GM21528 (cell line): ENCODE measurements at regions not wholly inside any gene's neighbourhood (a gene's known extent, or its start where the extent isn't known, plus 50 kb on each side); places are given as distances from the start of the nearest gene placed in this dataset.
"Not testable (repeated sequence)": the region's sequence is repeated elsewhere in the genome, so short reads cannot be mapped to it uniquely, and the experiment has no call there.

ENCODE experiments used
- ATAC-seq: cut with Tn5 transposase; IDR thresholded peaks from one replicate; pipeline ENCODE4 v1.9.1; 2021; ENCODE audit warnings: mild to moderate bottlenecking, moderate library complexity; ENCODE audit not compliant: unreplicated experiment, low FRiP score

DNA sequence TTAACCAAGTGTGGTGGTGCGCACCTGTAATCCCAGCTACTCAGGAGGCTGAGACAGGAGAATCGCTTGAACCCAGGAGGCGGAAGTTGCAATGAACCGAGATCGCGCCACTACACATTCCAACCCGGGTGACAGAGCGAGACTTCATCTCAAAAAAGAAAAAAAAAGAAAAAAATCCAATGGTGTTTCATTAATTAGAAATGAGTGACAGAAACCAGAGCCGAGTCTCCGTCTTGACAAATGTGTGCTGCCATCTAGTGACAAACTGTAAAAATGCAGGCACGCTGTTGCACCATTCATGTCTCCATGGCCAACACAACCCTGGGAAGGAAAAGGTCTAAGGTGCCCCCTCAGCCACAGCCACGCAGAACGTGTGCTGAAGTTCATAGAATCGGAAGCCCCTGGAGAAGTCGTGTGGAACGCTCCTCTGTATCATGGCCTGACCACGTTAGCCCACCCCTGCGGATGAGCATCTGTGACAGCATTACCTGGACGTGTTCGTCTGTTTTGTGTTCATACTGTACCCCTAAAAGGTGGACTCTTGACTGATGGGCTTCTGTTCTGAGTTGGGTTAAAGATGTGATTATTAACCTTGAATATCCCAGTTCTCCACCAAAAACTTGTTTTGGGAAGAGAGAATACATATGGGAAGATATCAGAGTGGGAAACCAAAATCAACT lies 94.9 kb downstream of the LYZL2 start:
- no peak for ATAC-seq

DNA sequence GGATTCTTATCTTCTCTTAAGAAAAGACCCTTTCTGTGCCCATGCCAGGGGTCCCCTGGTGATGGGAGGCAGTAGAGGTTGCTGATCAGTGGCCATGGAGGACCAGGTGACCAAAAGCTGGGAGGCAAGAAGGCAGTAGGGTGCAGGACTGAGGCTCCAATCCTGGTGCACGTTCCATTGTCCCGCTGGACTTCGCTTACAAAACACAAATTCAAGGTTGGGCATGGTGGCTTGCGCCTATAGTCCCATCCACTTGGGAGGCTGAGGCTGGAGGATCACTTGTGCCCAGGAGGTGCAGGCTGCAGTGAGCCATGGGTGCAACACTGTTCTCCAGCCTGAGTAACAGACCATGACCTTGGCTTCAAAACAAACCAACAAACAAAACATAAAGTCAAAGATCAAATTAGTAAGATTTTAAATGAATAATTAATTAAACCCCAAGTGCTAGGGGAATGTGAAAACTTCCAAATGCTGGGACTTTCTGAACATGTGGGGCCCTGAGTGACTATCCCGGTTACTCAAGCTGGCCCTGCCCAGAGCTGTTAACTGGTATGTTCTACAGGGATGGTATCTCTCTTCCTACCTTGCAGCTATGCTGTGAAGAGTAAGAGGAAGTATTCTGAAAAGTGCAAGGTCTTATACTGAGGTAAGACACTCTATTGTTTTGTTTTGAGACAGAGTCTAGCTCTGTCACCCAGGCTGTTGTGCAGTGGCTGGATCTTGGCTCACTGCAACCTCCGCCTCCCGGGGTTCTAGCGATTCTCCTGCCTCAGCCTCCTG lies 97.6 kb downstream of the LYZL2 start:
- ATAC-seq, result no peak

DNA sequence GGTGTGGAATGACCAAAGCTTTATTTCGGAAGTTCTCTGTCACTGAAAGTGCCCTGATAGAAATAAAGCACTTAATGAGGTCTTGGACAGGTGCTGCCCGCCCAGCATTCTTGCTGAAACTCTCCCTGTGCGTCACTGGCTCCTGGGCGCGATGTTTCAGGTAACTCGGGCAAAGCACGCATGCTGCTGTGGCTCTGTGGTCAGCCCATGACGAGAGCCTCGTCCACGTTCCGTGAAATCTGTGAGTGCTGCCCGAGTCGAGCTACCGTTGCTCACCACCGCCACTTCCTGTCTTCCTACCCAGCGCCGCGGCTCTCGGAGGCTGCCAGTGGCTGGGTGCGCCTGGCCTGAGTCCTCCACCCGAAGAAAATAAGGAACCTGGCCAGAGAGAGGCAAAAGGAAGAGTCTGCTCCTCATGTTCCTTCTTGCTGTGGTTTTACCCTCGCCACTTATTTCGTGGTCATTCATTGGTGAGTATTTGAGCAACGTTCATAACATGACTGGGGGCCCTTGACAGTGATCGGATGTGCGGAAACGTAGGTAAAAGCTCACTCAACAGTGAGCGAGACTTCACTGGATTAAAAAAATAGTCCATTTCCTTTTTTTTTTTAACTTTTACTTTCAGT lies 95.5 kb downstream of the MAP3K8 start:
- ATAC-seq, result peak; percentile 72

DNA sequence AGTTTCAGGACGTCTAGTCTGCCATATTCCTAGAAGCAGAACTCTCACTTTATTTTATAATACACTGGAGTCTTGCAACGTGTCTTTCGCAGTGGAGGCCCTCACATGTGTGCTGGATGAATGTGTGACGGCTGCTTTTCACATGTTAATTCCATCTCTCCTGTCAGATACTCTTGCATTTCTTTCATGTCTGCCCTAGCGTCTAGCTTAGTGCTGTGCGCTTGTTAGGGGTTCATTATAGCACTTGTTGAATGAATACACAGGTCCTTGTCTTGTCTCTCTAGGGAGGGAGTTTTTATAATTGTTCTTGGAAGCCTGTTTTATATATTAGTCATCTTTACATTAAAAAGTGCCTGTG lies 94.4 kb downstream of the MAP3K8 start:
- no peak for ATAC-seq

DNA sequence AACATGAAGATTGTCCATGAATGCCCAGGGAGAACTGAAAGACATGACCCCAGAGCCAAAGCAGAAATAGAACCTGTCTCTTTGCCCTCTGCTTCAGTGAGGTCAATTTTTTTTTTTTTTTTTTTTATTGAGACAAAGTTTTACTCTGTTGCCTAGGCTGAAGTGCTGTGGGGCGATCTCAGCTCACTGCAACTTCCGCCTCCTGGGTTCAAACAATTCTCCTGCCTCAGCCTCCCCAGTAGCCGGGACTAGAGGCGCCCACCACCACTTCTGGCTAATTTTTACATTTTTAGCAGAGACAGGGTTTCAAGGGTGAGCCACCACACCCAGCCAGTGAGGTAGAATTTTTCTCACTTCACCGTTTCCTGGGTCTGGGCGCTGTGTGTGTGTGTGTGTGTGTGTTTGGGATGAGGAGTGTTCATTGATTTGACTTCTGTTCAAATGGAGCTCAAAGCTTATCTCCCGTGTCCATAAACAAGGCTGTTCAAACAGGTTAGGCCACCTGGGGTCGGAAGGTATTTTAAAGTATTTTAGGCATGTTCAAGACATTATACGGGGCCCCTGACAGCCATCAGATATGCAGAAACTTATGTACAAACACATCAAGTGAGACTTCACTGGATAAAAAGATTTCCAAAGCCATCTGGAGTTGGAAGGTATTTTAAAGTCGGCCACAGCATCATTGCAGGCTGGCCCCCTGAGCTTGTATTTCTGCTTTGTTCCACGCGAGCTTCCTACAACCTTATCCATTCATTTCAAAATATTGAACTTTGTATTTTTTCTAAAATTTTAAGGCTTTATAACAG lies 93.8 kb downstream of the MAP3K8 start:
- ATAC-seq, result no peak

DNA sequence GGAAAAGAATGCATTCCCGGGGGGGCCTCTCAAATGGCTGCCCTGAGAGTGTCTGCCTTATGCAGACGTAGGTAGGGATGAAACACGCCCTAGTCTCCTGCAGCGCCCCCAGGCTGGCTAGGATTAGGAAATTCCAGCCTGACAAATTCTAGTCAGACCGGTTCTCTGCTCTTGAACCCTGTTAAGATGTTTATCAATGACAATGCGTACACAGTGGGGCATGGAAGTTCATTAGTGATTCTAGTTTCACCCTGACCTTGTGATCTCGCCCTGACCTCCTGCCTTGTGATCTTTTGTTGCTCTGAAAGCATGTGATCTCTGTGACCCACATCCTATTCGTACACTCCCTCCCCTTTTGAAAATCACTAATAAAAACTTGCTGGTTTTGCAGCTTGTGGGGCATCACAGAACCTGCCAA lies 88.7 kb downstream of the MAP3K8 start:
- ATAC-seq, result not testable (repeated sequence)

DNA sequence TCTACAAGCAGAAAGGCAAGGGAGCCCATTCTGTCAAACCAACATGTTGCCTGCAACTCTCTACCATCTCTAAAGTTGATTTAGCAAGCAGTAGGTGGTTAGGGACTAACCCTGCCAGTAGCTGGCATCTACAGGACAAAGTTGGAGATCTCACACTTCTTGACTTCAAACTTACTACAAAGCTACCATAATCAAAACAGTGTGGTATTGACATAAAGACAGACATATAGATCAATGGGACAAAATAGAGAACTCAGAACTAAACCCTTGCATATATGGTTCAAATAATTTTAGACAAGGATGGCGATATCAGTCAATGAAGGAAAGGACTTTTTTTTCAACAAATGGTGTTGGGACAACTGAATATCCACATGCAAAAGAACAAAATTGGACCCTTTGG lies 84.9 kb downstream of the MAP3K8 start:
- no peak for ATAC-seq
